ENCODE measurements at regions not wholly inside any gene's neighbourhood (a gene's known extent, or its start where the extent isn't known, plus 50 kb on each side); places are given as distances from the start of the nearest gene placed in this dataset.

DNA sequence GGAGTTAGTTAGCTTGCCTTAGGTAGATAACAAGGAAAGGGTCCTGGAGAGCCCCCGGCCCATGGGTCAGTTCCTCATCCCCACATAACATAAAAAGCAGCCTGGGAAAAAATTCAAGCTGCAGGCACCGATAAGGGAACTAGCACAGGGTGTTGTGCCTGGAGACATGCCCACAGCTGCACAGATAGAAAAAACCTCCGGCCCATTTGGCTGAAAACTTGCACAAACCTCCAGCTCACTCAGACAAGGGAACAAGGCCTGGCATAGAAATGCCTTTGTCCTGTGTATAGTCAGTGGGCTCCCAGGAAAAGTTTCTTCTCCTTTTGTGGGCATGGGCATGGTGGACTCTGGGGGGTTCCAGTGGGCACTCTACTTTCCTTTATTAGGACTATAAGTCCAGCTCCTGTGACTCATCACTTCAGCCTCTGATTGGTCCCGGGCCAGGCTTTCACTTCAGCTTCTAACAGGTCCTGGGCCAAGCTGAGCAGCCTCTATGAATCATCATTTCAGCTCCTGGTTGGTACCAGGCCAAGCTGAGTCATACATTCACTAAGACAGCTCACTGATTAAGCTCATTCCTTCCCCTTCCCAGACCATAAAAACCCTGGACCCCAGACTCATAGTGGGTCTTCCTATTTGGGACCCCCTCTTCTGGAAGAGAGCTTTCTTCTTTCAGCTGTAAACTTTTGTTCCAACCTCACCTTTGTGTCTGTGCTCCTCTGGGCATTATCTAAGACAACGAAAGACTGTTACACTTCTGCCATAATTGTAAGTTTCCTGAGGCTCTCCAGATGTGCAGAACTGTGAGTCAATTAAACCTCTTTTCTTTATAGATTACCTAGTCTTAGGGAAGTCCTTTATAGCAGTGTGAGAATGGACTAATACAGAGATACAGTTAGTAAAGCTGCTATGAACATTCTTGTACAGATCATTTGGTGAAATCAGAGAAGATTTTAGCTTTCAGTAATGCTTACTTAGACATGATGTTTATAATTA lies 348.0 kb upstream of the DPPA4 start:
- no peak for TF ChIP-seq POLR2A (IDR thresholded peaks at IDR 0.05)
- TF ChIP-seq, protein P1, sequence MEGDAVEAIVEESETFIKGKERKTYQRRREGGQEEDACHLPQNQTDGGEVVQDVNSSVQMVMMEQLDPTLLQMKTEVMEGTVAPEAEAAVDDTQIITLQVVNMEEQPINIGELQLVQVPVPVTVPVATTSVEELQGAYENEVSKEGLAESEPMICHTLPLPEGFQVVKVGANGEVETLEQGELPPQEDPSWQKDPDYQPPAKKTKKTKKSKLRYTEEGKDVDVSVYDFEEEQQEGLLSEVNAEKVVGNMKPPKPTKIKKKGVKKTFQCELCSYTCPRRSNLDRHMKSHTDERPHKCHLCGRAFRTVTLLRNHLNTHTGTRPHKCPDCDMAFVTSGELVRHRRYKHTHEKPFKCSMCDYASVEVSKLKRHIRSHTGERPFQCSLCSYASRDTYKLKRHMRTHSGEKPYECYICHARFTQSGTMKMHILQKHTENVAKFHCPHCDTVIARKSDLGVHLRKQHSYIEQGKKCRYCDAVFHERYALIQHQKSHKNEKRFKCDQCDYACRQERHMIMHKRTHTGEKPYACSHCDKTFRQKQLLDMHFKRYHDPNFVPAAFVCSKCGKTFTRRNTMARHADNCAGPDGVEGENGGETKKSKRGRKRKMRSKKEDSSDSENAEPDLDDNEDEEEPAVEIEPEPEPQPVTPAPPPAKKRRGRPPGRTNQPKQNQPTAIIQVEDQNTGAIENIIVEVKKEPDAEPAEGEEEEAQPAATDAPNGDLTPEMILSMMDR (IDR thresholded peaks at IDR 0.05), result no peak

All from prostate gland (tissue), 2 donors.